ENCODE measurements at regions not wholly inside any gene's neighbourhood (a gene's known extent, or its start where the extent isn't known, plus 50 kb on each side); places are given as distances from the start of the nearest gene placed in this dataset.
"Not testable (repeated sequence)": the region's sequence is repeated elsewhere in the genome, so short reads cannot be mapped to it uniquely, and the experiment has no call there.

- TF ChIP-seq CTCF, POLR2A (IDR thresholded peaks at IDR 0.05): not testable (repeated sequence)
Observed at GRCh38 chr2:109986389-109987088, 88.1 kb downstream of the LIMS3 start.

All from esophagus squamous epithelium (tissue), 4 donors.